OCI-LY7 (cell line): ENCODE measurements at regions not wholly inside any gene's neighbourhood (a gene's known extent, or its start where the extent isn't known, plus 50 kb on each side); places are given as distances from the start of the nearest gene placed in this dataset.
"Not testable (repeated sequence)": the region's sequence is repeated elsewhere in the genome, so short reads cannot be mapped to it uniquely, and the experiment has no call there.

Experiments used
- BruUV-seq: library from RNA; stranded (reverse); fragments of 400-500 nt; replicated peaks from 2 replicates; lab custom pipeline; 2021; lab: Mats Ljungman, UMichigan
- CTCF ChIA-PET: fragments of 300-600 bp; sonication (Branson Sonifier 250); formaldehyde crosslinking; loops from one replicate; lab custom pipeline; 2022; ENCODE audit warnings: antibody characterized with exemption; ENCODE audit not compliant: unreplicated experiment; lab: Charles Lee
- POLR2A ChIA-PET: fragments of 300-600 bp; sonication (Branson Sonifier 250); formaldehyde crosslinking; loops from one replicate; lab custom pipeline; 2022; ENCODE audit warnings: antibody characterized with exemption; lab: Charles Lee
- DNase-seq: peaks from one replicate; pipeline ENCODE4 v3.0.0-alpha.2; 2015; ENCODE audit warnings: low spot score
- H2AFZ ChIP-seq: fragments of 200-600 bp; sonication (generic), shearing (Covaris generic); 2 replicates; pipeline ENCODE4 v1.6.1; 2014; ENCODE audit warnings: mild to moderate bottlenecking, antibody characterized with exemption, low read length, moderate library complexity
- H3K27ac ChIP-seq: fragments of 200-600 bp; sonication (generic); 2 replicates; pipeline ENCODE4 v1.5.1; 2014; ENCODE audit warnings: mixed run types, low read depth, mild to moderate bottlenecking, moderate library complexity, low read length, inconsistent platforms; ENCODE audit not compliant: poor library complexity, severe bottlenecking
- H3K36me3 ChIP-seq: fragments of 200-600 bp; sonication (generic); 2 replicates; pipeline ENCODE4 v1.6.1; 2014; ENCODE audit warnings: mild to moderate bottlenecking, antibody characterized with exemption, low read length, moderate library complexity, mixed read lengths; ENCODE audit not compliant: insufficient read depth
- H3K4me1 ChIP-seq: fragments of 200-600 bp; sonication (generic); 2 replicates; pipeline ENCODE4 v1.5.1; 2014; ENCODE audit warnings: mild to moderate bottlenecking, low read length; ENCODE audit not compliant: insufficient read depth, poor library complexity, severe bottlenecking
- H3K4me2 ChIP-seq: fragments of 200-600 bp; sonication (generic); 2 replicates; pipeline ENCODE4 v1.6.1; 2014; ENCODE audit warnings: mild to moderate bottlenecking, low read length
- H3K4me3 ChIP-seq: fragments of 200-600 bp; sonication (generic); 2 replicates; pipeline ENCODE4 v1.5.1; 2014; ENCODE audit warnings: mild to moderate bottlenecking, low read depth, low read length; ENCODE audit not compliant: poor library complexity, severe bottlenecking
- H3K79me2 ChIP-seq: fragments of 200-600 bp; sonication (generic); 2 replicates; pipeline ENCODE4 v1.6.1; 2016; ENCODE audit warnings: low read depth, mild to moderate bottlenecking, low read length, moderate library complexity, mixed read lengths; ENCODE audit not compliant: insufficient read depth
- H3K9me2 ChIP-seq: fragments of 200-600 bp; sonication (generic); 2 replicates; pipeline ENCODE4 v1.6.1; 2016; ENCODE audit warnings: mild to moderate bottlenecking, low read length, mixed read lengths; ENCODE audit not compliant: insufficient read depth
- H3K9me3 ChIP-seq: fragments of 200-600 bp; sonication (generic); 2 replicates; pipeline ENCODE4 v1.6.1; 2014; ENCODE audit warnings: mild to moderate bottlenecking, mixed run types, low read length, mixed read lengths
- H4K20me1 ChIP-seq: fragments of 200-600 bp; sonication (generic); 2 replicates; pipeline ENCODE4 v1.6.1; 2014; ENCODE audit warnings: mild to moderate bottlenecking, antibody characterized with exemption, low read length, moderate library complexity, mixed read lengths; ENCODE audit not compliant: insufficient read depth
- CTCF ChIP-seq: fragments of 200-600 bp; sonication (generic); conservative IDR thresholded peaks from 2 replicates; pipeline ENCODE4 v1.5.1; 2014; ENCODE audit warnings: mild to moderate bottlenecking, antibody characterized with exemption, low read length, moderate library complexity, mixed read lengths
- EZH2phosphoT487 ChIP-seq: fragments of 200-600 bp; sonication (generic); IDR thresholded peaks from 2 replicates; pipeline ENCODE4 v1.6.1; 2018; ENCODE audit warnings: low read depth, borderline replicate concordance, mild to moderate bottlenecking, mixed run types, antibody characterized with exemption, low read length, moderate library complexity, mixed read lengths
- intact Hi-C: fragments of 100-400 bp; cut with micrococcal nuclease; formaldehyde crosslinking; loops from one replicate; pipeline ENCODE4 v1.10.0; 2022; ENCODE audit not compliant: unreplicated experiment

- H2AFZ ChIP-seq, result no peak overlapping the region
- no peak overlapping the region for H3K27ac ChIP-seq
- CTCF ChIA-PET, result no interaction called here
- no peaks in the 10 kb centered on the region for H3K36me3 ChIP-seq
- no peaks in the 10 kb centered on the region for H4K20me1 ChIP-seq
- TF ChIP-seq EZH2phosphoT487 (no peak), CTCF (no peak)
- H3K9me3 ChIP-seq, result no peaks in the 10 kb centered on the region
- no peak for DNase-seq
- no TSS peak for BruUV-seq
- H3K79me2 ChIP-seq, result no peaks in the 10 kb centered on the region
- H3K9me2 ChIP-seq, result no peaks in the 10 kb centered on the region
- no peaks in the 10 kb centered on the region for H3K4me1 ChIP-seq
- intact Hi-C loops, result no loop called here
- no peak overlapping the region for H3K4me3 ChIP-seq
- POLR2A ChIA-PET, result no interaction called here
- H3K4me2 ChIP-seq, result no peak overlapping the region
These were observed 174.8 kb downstream of the PDGFRA start for GRCh38 chr4:54403700-54404453.

GRCh38 chr4:54409270-54409817, 180.3 kb downstream of the PDGFRA start:
- H3K4me1 ChIP-seq, H3K36me3 ChIP-seq, DNase-seq, H4K20me1 ChIP-seq, H3K9me3 ChIP-seq, H3K4me3 ChIP-seq, H3K9me2 ChIP-seq, CTCF ChIA-PET, H2AFZ ChIP-seq, H3K4me2 ChIP-seq, POLR2A ChIA-PET, H3K27ac ChIP-seq, BruUV-seq, H3K79me2 ChIP-seq, intact Hi-C loops: not testable (repeated sequence)

GRCh38 chr4:54414545-54414944, 185.5 kb downstream of the PDGFRA start:
- Histone ChIP-seq H4K20me1 (no peaks in the 10 kb centered on the region), H3K36me3 (no peaks in the 10 kb centered on the region), H3K9me3 (no peaks in the 10 kb centered on the region), H2AFZ (no peak overlapping the region), H3K79me2 (no peaks in the 10 kb centered on the region), H3K9me2 (no peaks in the 10 kb centered on the region), H3K27ac (no peak overlapping the region), H3K4me3 (no peak overlapping the region), H3K4me2 (no peak overlapping the region), H3K4me1 (no peaks in the 10 kb centered on the region)
- ChIA-PET POLR2A (interaction anchor here (0.6 kb wide), 1 partner anchor 347 kb away, joined by 3 read pairs; no protein-coding TSS in a partner anchor), CTCF (no interaction called here)
- TF ChIP-seq CTCF (no peak), EZH2phosphoT487 (no peak)
- DNase-seq, result no peak
- BruUV-seq, result no TSS peak
- intact Hi-C loops, result no loop called here
